ENCODE measurements at regions not wholly inside any gene's neighbourhood (a gene's known extent, or its start where the extent isn't known, plus 50 kb on each side); places are given as distances from the start of the nearest gene placed in this dataset.

- TF ChIP-seq MAX (IDR thresholded peaks at IDR 0.05) (no peak), EP300 (IDR thresholded peaks at IDR 0.05; ENCODE audit: borderline replicate concordance in 1 of 2, low read depth in 2 of 2, low read length in 2 of 2) (no peak), CTCF (IDR thresholded peaks at IDR 0.05; ENCODE audit: control extremely low read depth in 1 of 3, insufficient read depth in 1 of 3, low read depth in 1 of 3, low read length in 3 of 3) (no peak), MAFK (IDR thresholded peaks at IDR 0.05; ENCODE audit: low read depth, low read length) (no peak), KDM1A (IDR thresholded peaks at IDR 0.05; ENCODE audit: borderline replicate concordance, low read length) (no peak)
Measured at GRCh38 chr11:109209572-109209971, 212.4 kb upstream of the C11orf87 start.
